HG03432 (cell line): ENCODE measurements at regions not wholly inside any gene's neighbourhood (a gene's known extent, or its start where the extent isn't known, plus 50 kb on each side); places are given as distances from the start of the nearest gene placed in this dataset.
A peak's percentile ranks its signal among the peaks of the same experiment; 100 is the strongest.
"Not testable (repeated sequence)": the region's sequence is repeated elsewhere in the genome, so short reads cannot be mapped to it uniquely, and the experiment has no call there.

Experiments
- ATAC-seq: cut with Tn5 transposase; IDR thresholded peaks from one replicate; pipeline ENCODE4 v1.9.1; 2021; ENCODE audit warnings: mild to moderate bottlenecking, moderate library complexity; ENCODE audit not compliant: unreplicated experiment

- no peak for ATAC-seq
Observed at GRCh38 chr3:81068546-81068945, 692.9 kb downstream of the GBE1 start.

- no peak for ATAC-seq
Observed at GRCh38 chr3:81063896-81064295, 697.5 kb downstream of the GBE1 start.

- ATAC-seq, result not testable (repeated sequence)
Observed at GRCh38 chr3:81051133-81051532, 710.3 kb downstream of the GBE1 start.

- ATAC-seq, result no peak
Observed at GRCh38 chr3:81048058-81048665, 713.3 kb downstream of the GBE1 start.

GRCh38 chr3:81045976-81046375 is 715.5 kb downstream of the GBE1 start:
- no peak for ATAC-seq

GRCh38 chr3:81045246-81045645 is 716.2 kb downstream of the GBE1 start:
- ATAC-seq, result no peak

- no peak for ATAC-seq
Observed at GRCh38 chr3:81043660-81044199, 717.7 kb downstream of the GBE1 start.

- no peak for ATAC-seq
Observed at GRCh38 chr3:81043009-81043408, 718.4 kb downstream of the GBE1 start.

GRCh38 chr3:81041331-81041730 is 720.1 kb downstream of the GBE1 start:
- no peak for ATAC-seq

GRCh38 chr3:81040107-81040506 is 721.3 kb downstream of the GBE1 start:
- ATAC-seq, result no peak

GRCh38 chr3:81033684-81034083 is 727.8 kb downstream of the GBE1 start:
- ATAC-seq, result no peak

- no peak for ATAC-seq
Observed at GRCh38 chr3:81033185-81033584, 728.3 kb downstream of the GBE1 start.

GRCh38 chr3:81029861-81030260 is 731.6 kb downstream of the GBE1 start:
- no peak for ATAC-seq

GRCh38 chr3:81027344-81027743 is 734.1 kb downstream of the GBE1 start:
- no peak for ATAC-seq

GRCh38 chr3:81024560-81024959 is 736.9 kb downstream of the GBE1 start:
- ATAC-seq, result no peak

- no peak for ATAC-seq
Observed at GRCh38 chr3:81022339-81022738, 739.1 kb downstream of the GBE1 start.

GRCh38 chr3:81013360-81013759 is 748.1 kb downstream of the GBE1 start:
- ATAC-seq, result peak; percentile 78

- ATAC-seq, result no peak
Observed at GRCh38 chr3:81005992-81006391, 755.5 kb downstream of the GBE1 start.

- ATAC-seq, result no peak
Observed at GRCh38 chr3:81003817-81004216, 757.6 kb downstream of the GBE1 start.

- ATAC-seq, result no peak
Observed at GRCh38 chr3:81003008-81003645, 758.3 kb downstream of the GBE1 start.

GRCh38 chr3:80999481-80999880 is 762.0 kb downstream of the GBE1 start:
- no peak for ATAC-seq

GRCh38 chr3:80998022-80998421 is 763.4 kb downstream of the GBE1 start:
- ATAC-seq, result no peak

- ATAC-seq, result no peak
Observed at GRCh38 chr3:80997622-80998021, 763.8 kb downstream of the GBE1 start.
